ENCODE measurements at regions not wholly inside any gene's neighbourhood (a gene's known extent, or its start where the extent isn't known, plus 50 kb on each side); places are given as distances from the start of the nearest gene placed in this dataset.

- POLR2A ChIA-PET: no interaction called here
- CTCF ChIA-PET: no interaction called here
- TF ChIP-seq, protein P1, sequence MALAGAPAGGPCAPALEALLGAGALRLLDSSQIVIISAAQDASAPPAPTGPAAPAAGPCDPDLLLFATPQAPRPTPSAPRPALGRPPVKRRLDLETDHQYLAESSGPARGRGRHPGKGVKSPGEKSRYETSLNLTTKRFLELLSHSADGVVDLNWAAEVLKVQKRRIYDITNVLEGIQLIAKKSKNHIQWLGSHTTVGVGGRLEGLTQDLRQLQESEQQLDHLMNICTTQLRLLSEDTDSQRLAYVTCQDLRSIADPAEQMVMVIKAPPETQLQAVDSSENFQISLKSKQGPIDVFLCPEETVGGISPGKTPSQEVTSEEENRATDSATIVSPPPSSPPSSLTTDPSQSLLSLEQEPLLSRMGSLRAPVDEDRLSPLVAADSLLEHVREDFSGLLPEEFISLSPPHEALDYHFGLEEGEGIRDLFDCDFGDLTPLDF (CRISPR knock-in tag; IDR thresholded peaks at IDR 0.05): no peak
- TF ChIP-seq ZNF396 (CRISPR knock-in tag; IDR thresholded peaks at IDR 0.05; ENCODE audit: borderline replicate concordance): no peak
- no peak for TF ChIP-seq ATF2 (CRISPR knock-in tag; IDR thresholded peaks at IDR 0.05; ENCODE audit: borderline replicate concordance, low read depth)
- TF ChIP-seq NR2C2 (CRISPR knock-in tag; IDR thresholded peaks at IDR 0.05): no peak
- no peak for TF ChIP-seq ZNF138 (CRISPR knock-in tag; conservative IDR thresholded peaks at IDR 0.05)
- TF ChIP-seq RORB (CRISPR knock-in tag; IDR thresholded peaks at IDR 0.05): no peak
- TF ChIP-seq ETV6 (CRISPR knock-in tag; IDR thresholded peaks at IDR 0.05): no peak
- TF ChIP-seq TP53 (CRISPR knock-in tag; IDR thresholded peaks at IDR 0.05): no peak
- TF ChIP-seq NFATC4 (CRISPR knock-in tag; IDR thresholded peaks at IDR 0.05): no peak
- TF ChIP-seq IRF2 (CRISPR knock-in tag; IDR thresholded peaks at IDR 0.05; ENCODE audit: borderline replicate concordance, low read depth): no peak
- TF ChIP-seq CTCF (IDR thresholded peaks at IDR 0.05): no peak
- Mint-ChIP-seq H3K27ac (no peak overlapping the region), H3K4me1 (no peaks in the 10 kb centered on the region), H3K4me3 (no peak overlapping the region), H3K27me3 (ENCODE audit: low read depth) (no peaks in the 10 kb centered on the region), H3K9me3 (no peaks in the 10 kb centered on the region), H3K36me3 (no peaks in the 10 kb centered on the region)
- no peak for DNase-seq (ENCODE audit: low spot score)
- peak; percentile 34; the same call in 1 of the 2 replicates for ATAC-seq
Observed at GRCh38 chr10:107336061-107336460, 171.6 kb upstream of the SORCS1 start.

- Mint-ChIP-seq H3K27me3 (ENCODE audit: low read depth) (no peaks in the 10 kb centered on the region; the same call in 1 of the 2 replicates), H3K9me3 (no peaks in the 10 kb centered on the region), H3K4me3 (no peak overlapping the region), H3K4me1 (no peaks in the 10 kb centered on the region), H3K36me3 (no peaks in the 10 kb centered on the region), H3K27ac (no peak overlapping the region)
- ATAC-seq (no peak), DNase-seq (ENCODE audit: low spot score) (no peak)
- POLR2A ChIA-PET: no interaction called here
- no peak for TF ChIP-seq OVOL2 (CRISPR knock-in tag; IDR thresholded peaks at IDR 0.05; ENCODE audit: borderline replicate concordance)
- TF ChIP-seq GRHL2 (CRISPR knock-in tag; IDR thresholded peaks at IDR 0.05; ENCODE audit: insufficient replicate concordance, severe bottlenecking): no peak
- no peak for TF ChIP-seq GABPB1 (CRISPR knock-in tag; IDR thresholded peaks at IDR 0.05)
- TF ChIP-seq, protein P2, sequence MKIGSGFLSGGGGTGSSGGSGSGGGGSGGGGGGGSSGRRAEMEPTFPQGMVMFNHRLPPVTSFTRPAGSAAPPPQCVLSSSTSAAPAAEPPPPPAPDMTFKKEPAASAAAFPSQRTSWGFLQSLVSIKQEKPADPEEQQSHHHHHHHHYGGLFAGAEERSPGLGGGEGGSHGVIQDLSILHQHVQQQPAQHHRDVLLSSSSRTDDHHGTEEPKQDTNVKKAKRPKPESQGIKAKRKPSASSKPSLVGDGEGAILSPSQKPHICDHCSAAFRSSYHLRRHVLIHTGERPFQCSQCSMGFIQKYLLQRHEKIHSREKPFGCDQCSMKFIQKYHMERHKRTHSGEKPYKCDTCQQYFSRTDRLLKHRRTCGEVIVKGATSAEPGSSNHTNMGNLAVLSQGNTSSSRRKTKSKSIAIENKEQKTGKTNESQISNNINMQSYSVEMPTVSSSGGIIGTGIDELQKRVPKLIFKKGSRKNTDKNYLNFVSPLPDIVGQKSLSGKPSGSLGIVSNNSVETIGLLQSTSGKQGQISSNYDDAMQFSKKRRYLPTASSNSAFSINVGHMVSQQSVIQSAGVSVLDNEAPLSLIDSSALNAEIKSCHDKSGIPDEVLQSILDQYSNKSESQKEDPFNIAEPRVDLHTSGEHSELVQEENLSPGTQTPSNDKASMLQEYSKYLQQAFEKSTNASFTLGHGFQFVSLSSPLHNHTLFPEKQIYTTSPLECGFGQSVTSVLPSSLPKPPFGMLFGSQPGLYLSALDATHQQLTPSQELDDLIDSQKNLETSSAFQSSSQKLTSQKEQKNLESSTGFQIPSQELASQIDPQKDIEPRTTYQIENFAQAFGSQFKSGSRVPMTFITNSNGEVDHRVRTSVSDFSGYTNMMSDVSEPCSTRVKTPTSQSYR (CRISPR knock-in tag; IDR thresholded peaks at IDR 0.05): no peak
- TF ChIP-seq TEAD4 (CRISPR knock-in tag; IDR thresholded peaks at IDR 0.05): no peak
- no peak for TF ChIP-seq ZNF396 (CRISPR knock-in tag; IDR thresholded peaks at IDR 0.05; ENCODE audit: borderline replicate concordance)
- TF ChIP-seq ZBTB21 (CRISPR knock-in tag; IDR thresholded peaks at IDR 0.05; ENCODE audit: borderline replicate concordance): no peak
- TF ChIP-seq NR1H2 (CRISPR knock-in tag; IDR thresholded peaks at IDR 0.05): no peak
- TF ChIP-seq ZBTB43 (CRISPR knock-in tag; IDR thresholded peaks at IDR 0.05): no peak
- TF ChIP-seq ZNF263 (CRISPR knock-in tag; IDR thresholded peaks at IDR 0.05; ENCODE audit: low read depth): no peak
- TF ChIP-seq, protein P3, sequence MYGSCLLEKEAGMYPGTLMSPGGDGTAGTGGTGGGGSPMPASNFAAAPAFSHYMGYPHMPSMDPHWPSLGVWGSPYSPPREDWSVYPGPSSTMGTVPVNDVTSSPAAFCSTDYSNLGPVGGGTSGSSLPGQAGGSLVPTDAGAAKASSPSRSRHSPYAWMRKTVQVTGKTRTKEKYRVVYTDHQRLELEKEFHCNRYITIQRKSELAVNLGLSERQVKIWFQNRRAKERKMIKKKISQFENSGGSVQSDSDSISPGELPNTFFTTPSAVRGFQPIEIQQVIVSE (CRISPR knock-in tag; IDR thresholded peaks at IDR 0.05; ENCODE audit: borderline replicate concordance): no peak
- TF ChIP-seq, protein P4, sequence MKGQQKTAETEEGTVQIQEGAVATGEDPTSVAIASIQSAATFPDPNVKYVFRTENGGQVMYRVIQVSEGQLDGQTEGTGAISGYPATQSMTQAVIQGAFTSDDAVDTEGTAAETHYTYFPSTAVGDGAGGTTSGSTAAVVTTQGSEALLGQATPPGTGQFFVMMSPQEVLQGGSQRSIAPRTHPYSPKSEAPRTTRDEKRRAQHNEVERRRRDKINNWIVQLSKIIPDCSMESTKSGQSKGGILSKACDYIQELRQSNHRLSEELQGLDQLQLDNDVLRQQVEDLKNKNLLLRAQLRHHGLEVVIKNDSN (CRISPR knock-in tag; IDR thresholded peaks at IDR 0.05): no peak
- TF ChIP-seq FOXK1 (CRISPR knock-in tag; IDR thresholded peaks at IDR 0.05): no peak
- TF ChIP-seq NFATC4 (CRISPR knock-in tag; IDR thresholded peaks at IDR 0.05): no peak
- no peak for TF ChIP-seq ATF2 (CRISPR knock-in tag; IDR thresholded peaks at IDR 0.05; ENCODE audit: borderline replicate concordance, low read depth)
- TF ChIP-seq NR2C2 (CRISPR knock-in tag; IDR thresholded peaks at IDR 0.05): no peak
- CTCF ChIA-PET: no interaction called here
Observed at GRCh38 chr10:107317592-107317991, 153.1 kb upstream of the SORCS1 start.

Measured in WTC11 (cell line).